Left forelimb (tissue), 1 donor: ENCODE measurements at regions not wholly inside any gene's neighbourhood (a gene's known extent, or its start where the extent isn't known, plus 50 kb on each side); places are given as distances from the start of the nearest gene placed in this dataset.
"Not testable (repeated sequence)": the region's sequence is repeated elsewhere in the genome, so short reads cannot be mapped to it uniquely, and the experiment has no call there.

Experiments
- DNase-seq: peaks from one replicate; pipeline ENCODE4 v3.0.0-alpha.2; 2018; ENCODE audit warnings: low spot score

- no peak for DNase-seq
Measured at GRCh38 chr4:34486461-34487363, 1757.6 kb downstream of the ARAP2 start.

DNA sequence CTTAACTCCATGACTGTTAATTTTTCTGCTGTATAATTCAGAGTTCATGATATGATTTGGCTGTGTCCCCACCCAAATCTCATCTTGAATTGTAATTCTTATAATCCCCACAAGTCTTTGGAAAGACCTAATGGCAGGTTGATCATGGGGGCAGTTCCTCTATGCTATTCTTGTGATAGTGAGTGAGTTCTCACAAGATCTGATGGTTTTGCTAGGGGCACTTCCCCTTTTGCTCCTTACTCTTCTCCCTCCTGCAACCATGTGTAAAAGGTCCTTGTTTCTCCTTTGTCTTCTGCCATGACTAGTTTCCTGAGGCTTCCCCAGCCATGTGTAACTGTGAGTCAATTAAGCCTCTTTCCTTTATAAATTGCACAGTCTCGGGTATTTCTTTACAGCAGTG lies 1751.9 kb downstream of the ARAP2 start:
- DNase-seq = no peak

DNA sequence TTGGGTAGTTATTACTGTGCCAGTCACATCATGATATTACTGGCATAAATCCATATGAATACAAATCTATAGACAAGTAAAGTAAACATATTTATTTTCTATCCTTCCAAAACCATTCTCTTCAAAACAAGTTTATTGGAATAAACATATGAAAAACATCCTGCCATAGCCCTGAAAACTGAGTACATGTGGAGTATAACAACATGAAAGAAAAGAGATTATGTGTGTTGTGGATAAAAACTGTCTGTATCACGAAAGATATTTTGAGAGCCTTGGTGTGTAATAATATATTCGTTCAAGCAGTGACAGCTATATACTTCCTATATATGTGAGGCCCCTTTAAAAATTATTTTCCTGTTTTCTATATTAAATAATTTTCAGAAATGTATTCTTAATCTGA lies 1742.2 kb downstream of the ARAP2 start:
- no peak for DNase-seq

- not testable (repeated sequence) for DNase-seq
Measured at GRCh38 chr4:34504731-34505130, 1739.6 kb downstream of the ARAP2 start.

GRCh38 chr4:34506511-34507092 lies 1737.7 kb downstream of the ARAP2 start:
- not testable (repeated sequence) for DNase-seq

- no peak for DNase-seq
Measured at GRCh38 chr4:34512616-34513015, 1731.7 kb downstream of the ARAP2 start.

GRCh38 chr4:34516524-34516923 lies 1727.8 kb downstream of the ARAP2 start:
- no peak for DNase-seq

DNA sequence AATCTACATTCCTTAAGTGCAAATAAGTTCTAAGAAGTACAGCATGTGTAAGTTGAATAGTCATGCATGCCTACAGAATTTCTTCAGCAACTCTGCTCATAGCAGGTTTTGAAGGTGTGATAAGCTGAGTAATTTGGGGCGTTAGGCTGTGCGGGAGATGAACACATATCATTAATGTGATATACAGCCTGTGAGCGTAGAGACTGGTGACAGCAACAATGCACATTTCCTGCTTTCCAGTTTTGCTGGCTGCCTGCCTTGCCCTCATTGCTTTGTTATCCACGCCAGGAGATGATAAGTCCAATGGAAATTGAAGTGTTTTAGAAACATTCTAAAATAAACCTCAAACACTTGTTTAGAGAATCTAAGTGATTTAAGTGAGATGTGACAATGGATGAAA lies 1709.4 kb downstream of the ARAP2 start:
- no peak for DNase-seq

DNA sequence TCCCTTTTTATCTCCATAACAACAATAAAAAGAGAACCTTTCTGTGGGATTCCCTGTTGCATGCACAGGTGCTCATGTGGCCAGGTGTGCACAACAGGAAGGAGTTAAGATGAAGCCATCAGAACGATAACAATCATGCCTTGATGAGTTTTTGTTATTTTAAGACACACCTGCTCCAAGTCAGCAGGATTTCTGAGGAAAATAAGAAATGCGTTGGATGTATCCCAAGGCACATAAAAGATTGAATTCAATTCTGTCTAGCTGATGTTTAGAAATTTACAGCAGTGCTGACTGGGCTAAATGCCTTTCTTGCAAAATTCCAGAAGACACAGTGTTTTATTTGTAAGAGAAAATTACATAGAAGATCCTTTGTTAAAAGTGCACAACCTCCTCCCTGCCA lies 1678.2 kb downstream of the ARAP2 start:
- DNase-seq = no peak

DNA sequence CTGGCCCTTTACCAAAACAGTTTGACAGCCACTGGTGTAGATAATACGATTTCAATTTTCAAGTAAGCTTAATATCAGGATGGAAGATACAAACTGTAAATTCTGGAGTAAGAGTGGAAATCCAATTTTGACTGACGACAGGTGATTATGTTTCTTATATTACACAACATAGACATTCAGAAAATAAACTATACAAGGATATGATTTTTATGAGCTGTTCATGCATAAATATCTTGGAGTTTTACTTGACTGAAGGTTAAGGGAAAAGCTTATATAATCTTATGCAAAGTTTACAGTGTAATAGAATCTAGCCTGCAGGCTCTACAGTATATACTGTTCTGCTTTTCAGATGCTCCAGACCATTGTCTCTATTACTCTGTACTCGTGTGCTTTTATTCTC lies 1672.3 kb downstream of the ARAP2 start:
- no peak for DNase-seq

GRCh38 chr4:34615315-34615714 lies 1629.0 kb downstream of the ARAP2 start:
- DNase-seq = no peak

- no peak for DNase-seq
Measured at GRCh38 chr4:34619531-34620162, 1624.7 kb downstream of the ARAP2 start.

- no peak for DNase-seq
Measured at GRCh38 chr4:34628471-34628870, 1615.8 kb downstream of the ARAP2 start.

DNA sequence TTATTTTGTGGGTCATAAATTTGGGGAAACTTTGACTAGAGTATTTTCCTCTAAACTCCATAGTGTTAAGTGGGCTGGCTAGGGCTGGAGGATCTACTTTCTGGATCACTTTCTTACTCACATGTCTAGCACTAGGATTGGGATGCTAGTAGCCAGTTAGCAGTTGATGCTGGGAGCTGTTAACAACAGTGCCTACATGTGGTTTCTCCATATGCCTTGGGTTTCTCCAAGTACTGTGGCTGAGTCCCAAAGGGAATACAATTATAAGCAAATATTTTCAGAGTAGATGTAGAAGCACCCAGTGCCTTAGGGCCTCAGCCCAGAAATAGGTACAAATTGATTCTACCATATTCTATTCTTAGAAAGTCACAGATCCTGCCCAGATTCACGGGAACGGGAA lies 1614.9 kb downstream of the ARAP2 start:
- DNase-seq = no peak

- no peak for DNase-seq
Measured at GRCh38 chr4:34633241-34633640, 1611.1 kb downstream of the ARAP2 start.

GRCh38 chr4:34636623-34637022 lies 1607.7 kb downstream of the ARAP2 start:
- DNase-seq = no peak

- DNase-seq = no peak
Measured at GRCh38 chr4:34643476-34643875, 1600.8 kb downstream of the ARAP2 start.

- no peak for DNase-seq
Measured at GRCh38 chr4:34644579-34645115, 1599.7 kb downstream of the ARAP2 start.

GRCh38 chr4:34649716-34650115 lies 1594.6 kb downstream of the ARAP2 start:
- DNase-seq = no peak

- DNase-seq = no peak
Measured at GRCh38 chr4:34664051-34664450, 1580.3 kb downstream of the ARAP2 start.

DNA sequence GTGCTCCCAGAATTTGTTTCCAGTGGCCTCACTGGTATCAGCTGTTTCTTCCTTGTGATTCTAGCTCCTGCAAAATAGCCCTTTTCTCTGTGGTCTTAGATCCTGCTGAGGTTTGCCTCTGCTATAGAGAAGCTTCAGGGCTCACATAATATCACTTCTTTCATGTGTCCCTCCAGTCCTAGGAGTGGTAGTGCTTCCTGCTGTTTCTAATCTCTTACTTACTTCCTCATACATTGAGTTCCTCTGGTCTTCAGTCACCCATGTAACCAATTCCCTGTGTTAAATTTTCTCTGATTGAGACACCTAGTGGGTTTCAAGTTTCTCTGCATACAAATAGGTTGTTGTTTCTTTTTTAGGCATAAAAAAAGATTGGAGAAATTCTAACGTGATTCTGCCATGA lies 1567.9 kb downstream of the ARAP2 start:
- no peak for DNase-seq

- DNase-seq = no peak
Measured at GRCh38 chr4:34678431-34678830, 1565.9 kb downstream of the ARAP2 start.

DNA sequence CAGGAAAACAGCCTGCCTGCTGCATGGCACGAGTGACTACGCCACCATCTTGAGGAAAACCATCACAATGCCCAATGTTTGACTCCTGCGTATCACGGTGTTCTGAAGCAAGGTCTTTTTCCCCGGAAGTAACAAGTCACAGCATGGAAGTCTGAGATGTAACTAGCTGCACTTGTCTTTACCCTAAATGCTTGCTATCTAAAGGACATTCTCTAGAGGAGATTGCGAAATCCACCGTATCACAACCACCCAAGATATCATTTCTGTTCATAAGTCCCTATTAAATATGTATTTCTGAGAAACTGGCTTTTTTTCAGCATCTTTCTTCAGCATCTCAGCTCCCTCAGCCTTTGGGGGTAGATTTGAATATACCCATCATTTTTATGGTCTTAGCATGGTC lies 1565.1 kb downstream of the ARAP2 start:
- DNase-seq = no peak
